ENCODE measurements at regions not wholly inside any gene's neighbourhood (a gene's known extent, or its start where the extent isn't known, plus 50 kb on each side); places are given as distances from the start of the nearest gene placed in this dataset.

DNA sequence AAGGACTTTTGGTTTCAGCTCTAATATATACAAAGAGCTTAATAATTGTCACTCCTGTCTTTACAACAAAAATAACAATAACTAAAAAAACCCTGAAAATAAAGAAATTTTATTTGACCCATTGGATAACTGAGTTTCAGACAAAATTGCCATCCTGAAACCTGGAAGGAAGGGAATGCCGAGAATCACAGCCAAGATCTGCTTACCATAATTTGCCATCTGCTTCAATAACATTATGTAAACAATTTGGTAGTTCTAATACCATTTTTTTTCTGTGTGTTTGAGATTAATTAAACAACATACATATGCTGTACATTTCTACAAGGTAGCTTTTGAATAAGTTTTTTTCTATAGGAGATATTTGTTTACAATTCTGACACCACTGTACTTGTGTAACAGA is 596.3 kb upstream of the MGAT4C start:
- CTCF ChIA-PET, result no interaction called here
- Mint-ChIP-seq H3K27me3 (no peaks in the 10 kb centered on the region), H3K9me3 (peaks cover 2% of the 10 kb centered on the region), H3K27ac (no peak overlapping the region), H3K36me3 (ENCODE audit: low read depth) (no peaks in the 10 kb centered on the region), H3K4me3 (no peak overlapping the region), H3K4me1 (no peaks in the 10 kb centered on the region)
- POLR2A ChIA-PET, result no interaction called here
- DNase-seq, result no peak

GRCh38 chr12:86838711-86839110 is 582.5 kb upstream of the MGAT4C start:
- no peak for DNase-seq
- Mint-ChIP-seq H3K4me1 (no peaks in the 10 kb centered on the region), H3K27ac (no peak overlapping the region), H3K9me3 (peaks cover 12% of the 10 kb centered on the region), H3K27me3 (no peaks in the 10 kb centered on the region), H3K4me3 (no peak overlapping the region), H3K36me3 (ENCODE audit: low read depth) (no peaks in the 10 kb centered on the region)
- CTCF ChIA-PET, result no interaction called here
- POLR2A ChIA-PET, result no interaction called here

DNA sequence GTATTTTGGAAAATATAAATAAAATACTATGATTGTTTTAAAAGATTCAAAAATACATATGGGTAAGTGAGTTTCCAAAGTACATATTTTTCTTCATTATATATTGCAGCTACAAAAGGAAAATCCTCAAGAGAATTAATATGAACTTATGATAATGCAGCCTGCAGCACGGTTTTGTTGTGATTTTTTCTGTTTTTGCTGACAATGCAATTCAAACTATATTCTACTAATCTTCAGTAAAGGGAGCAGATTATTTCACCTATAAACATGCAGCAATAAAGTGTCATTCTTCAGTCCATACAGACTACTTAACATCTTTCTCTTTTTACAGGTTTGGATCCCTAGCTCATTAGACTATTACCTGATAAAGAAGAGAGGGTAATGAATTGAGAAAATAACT is 582.1 kb upstream of the MGAT4C start:
- DNase-seq, result no peak
- no peak overlapping the region for H3K4me3 Mint-ChIP-seq
- H3K27me3 Mint-ChIP-seq, result no peaks in the 10 kb centered on the region
- CTCF ChIA-PET, result no interaction called here
- H3K4me1 Mint-ChIP-seq, result no peaks in the 10 kb centered on the region
- H3K36me3 Mint-ChIP-seq (ENCODE audit: low read depth), result no peaks in the 10 kb centered on the region
- POLR2A ChIA-PET, result no interaction called here
- H3K27ac Mint-ChIP-seq, result no peak overlapping the region
- peaks cover 14% of the 10 kb centered on the region for H3K9me3 Mint-ChIP-seq

DNA sequence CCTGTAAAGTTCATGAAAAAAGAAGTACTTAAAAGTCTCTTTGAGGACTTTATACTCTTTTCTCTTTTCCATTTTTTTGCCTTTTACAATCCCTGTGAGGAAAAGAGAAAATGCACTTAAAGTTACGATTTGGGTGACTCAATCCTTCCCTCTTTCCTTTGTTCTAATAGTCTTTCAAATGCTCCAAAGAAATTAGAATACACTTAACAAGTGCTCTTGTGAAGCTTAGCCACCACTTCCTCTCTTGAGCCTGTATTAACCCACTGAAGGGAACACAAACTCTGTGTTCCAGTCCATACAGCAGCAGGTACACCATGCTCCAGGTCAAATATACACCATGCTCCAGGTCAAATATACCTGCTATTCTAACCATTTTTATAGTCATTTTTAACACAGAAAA is 581.1 kb upstream of the MGAT4C start:
- H3K9me3 Mint-ChIP-seq, result peaks cover 10% of the 10 kb centered on the region
- H3K4me1 Mint-ChIP-seq, result no peaks in the 10 kb centered on the region
- ChIA-PET CTCF (no interaction called here), POLR2A (no interaction called here)
- H3K27me3 Mint-ChIP-seq, result no peaks in the 10 kb centered on the region
- H3K27ac Mint-ChIP-seq, result no peak overlapping the region
- H3K36me3 Mint-ChIP-seq (ENCODE audit: low read depth), result no peaks in the 10 kb centered on the region
- H3K4me3 Mint-ChIP-seq, result no peak overlapping the region
- no peak for DNase-seq

DNA sequence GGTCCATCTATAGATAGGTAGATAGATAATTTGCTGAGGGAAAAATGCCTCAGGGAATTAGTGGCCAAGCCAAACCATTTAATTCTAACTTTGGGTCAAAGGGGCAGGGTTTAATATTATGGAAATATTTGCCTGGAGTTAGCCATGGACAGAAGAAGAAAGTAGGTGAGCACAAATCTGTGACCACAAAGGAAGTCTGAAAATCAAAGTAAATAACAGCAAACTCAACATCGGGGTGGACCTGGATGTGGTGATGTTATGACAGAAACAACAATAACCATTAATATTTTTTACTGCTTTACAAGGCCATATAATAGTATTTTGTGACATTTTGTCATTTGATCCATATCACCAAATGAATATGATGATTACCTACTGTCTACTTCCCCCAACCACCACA is 578.0 kb upstream of the MGAT4C start:
- Mint-ChIP-seq H3K4me3 (no peak overlapping the region), H3K9me3 (peaks cover 13% of the 10 kb centered on the region), H3K36me3 (ENCODE audit: low read depth) (no peaks in the 10 kb centered on the region), H3K4me1 (no peaks in the 10 kb centered on the region), H3K27ac (no peak overlapping the region), H3K27me3 (no peaks in the 10 kb centered on the region)
- ChIA-PET CTCF (no interaction called here), POLR2A (no interaction called here)
- DNase-seq, result no peak

DNA sequence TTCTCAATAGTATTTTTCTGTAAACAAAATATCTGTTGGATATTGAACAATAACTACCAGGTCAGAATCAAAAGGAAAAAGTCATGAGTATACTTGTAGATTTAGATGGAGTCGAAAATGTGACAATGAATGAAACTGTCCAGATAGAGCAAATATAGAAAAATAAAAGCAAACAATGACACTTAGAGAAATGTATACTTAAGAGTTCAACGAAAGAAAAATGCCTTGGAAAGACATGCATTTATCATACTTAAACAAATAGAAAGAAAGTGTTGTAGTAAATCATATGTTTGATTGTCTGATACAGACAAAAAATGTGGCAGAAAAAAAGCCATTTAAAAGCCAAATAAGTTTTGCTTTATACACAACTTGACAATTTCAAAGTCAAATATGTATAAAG is 571.2 kb upstream of the MGAT4C start:
- ChIA-PET POLR2A (no interaction called here), CTCF (no interaction called here)
- H3K27me3 Mint-ChIP-seq, result no peaks in the 10 kb centered on the region
- H3K9me3 Mint-ChIP-seq, result peaks cover 17% of the 10 kb centered on the region
- H3K4me1 Mint-ChIP-seq, result no peaks in the 10 kb centered on the region
- no peaks in the 10 kb centered on the region for H3K36me3 Mint-ChIP-seq (ENCODE audit: low read depth)
- H3K27ac Mint-ChIP-seq, result no peak overlapping the region
- no peak for DNase-seq
- no peak overlapping the region for H3K4me3 Mint-ChIP-seq

- H3K9me3 Mint-ChIP-seq, result peaks cover 17% of the 10 kb centered on the region
- no peak for DNase-seq
- POLR2A ChIA-PET, result no interaction called here
- H3K4me3 Mint-ChIP-seq, result no peak overlapping the region
- no peaks in the 10 kb centered on the region for H3K4me1 Mint-ChIP-seq
- CTCF ChIA-PET, result no interaction called here
- H3K27ac Mint-ChIP-seq, result no peak overlapping the region
- H3K27me3 Mint-ChIP-seq, result no peaks in the 10 kb centered on the region
- H3K36me3 Mint-ChIP-seq (ENCODE audit: low read depth), result no peaks in the 10 kb centered on the region
Measured at GRCh38 chr12:86826051-86826450, 569.9 kb upstream of the MGAT4C start.

DNA sequence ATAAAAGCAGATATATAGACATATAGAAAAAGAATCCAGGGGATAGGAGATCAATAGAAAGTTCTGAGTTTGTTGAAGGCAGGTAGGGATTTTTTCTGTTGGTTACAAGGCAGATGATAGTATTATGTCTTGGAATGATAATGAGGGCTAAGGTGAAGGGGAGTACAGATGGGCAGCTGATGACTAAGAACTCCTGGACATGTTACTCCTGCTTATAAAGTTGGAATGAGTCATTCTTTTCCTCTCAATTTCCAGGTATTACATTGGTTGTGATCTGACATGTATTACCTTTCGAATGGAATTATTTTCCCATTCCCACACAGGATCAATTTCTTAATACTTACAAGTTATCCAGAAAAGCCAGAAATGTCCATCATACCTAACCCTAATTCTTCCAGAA is 545.2 kb upstream of the MGAT4C start:
- no peaks in the 10 kb centered on the region for H3K4me1 Mint-ChIP-seq
- CTCF ChIA-PET, result no interaction called here
- no peaks in the 10 kb centered on the region for H3K36me3 Mint-ChIP-seq (ENCODE audit: low read depth)
- no peak overlapping the region for H3K27ac Mint-ChIP-seq
- no peak overlapping the region for H3K4me3 Mint-ChIP-seq
- no peaks in the 10 kb centered on the region for H3K27me3 Mint-ChIP-seq
- no peak for DNase-seq
- peaks cover 5% of the 10 kb centered on the region for H3K9me3 Mint-ChIP-seq
- POLR2A ChIA-PET, result no interaction called here

GRCh38 chr12:86799616-86800015 is 543.4 kb upstream of the MGAT4C start:
- no peak overlapping the region for H3K27ac Mint-ChIP-seq
- no peak for DNase-seq
- H3K36me3 Mint-ChIP-seq (ENCODE audit: low read depth), result no peaks in the 10 kb centered on the region
- H3K4me1 Mint-ChIP-seq, result no peaks in the 10 kb centered on the region
- H3K9me3 Mint-ChIP-seq, result peaks cover 2% of the 10 kb centered on the region
- POLR2A ChIA-PET, result no interaction called here
- H3K27me3 Mint-ChIP-seq, result no peaks in the 10 kb centered on the region
- CTCF ChIA-PET, result no interaction called here
- H3K4me3 Mint-ChIP-seq, result no peak overlapping the region

DNA sequence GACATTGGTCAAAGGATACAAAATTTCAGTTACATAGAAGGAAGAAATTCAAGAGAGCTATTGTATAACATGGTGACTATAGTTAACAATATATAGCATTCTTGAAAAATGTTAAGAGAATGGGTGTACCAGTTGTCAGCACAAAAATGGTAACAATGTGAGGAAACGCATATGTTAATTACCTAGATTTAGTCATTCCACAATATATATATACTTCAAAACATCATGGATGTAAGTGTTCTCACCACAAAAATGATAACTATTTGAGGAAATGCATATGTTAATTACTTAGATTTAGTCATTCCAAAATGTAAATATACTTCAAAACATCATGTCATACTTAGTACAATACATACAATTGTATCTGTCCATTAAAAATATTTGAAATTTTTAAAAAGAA is 540.4 kb upstream of the MGAT4C start:
- DNase-seq, result no peak
- H3K27ac Mint-ChIP-seq, result no peak overlapping the region
- no peaks in the 10 kb centered on the region for H3K9me3 Mint-ChIP-seq
- no peaks in the 10 kb centered on the region for H3K27me3 Mint-ChIP-seq
- H3K4me1 Mint-ChIP-seq, result no peaks in the 10 kb centered on the region
- ChIA-PET CTCF (no interaction called here), POLR2A (no interaction called here)
- H3K36me3 Mint-ChIP-seq (ENCODE audit: low read depth), result no peaks in the 10 kb centered on the region
- H3K4me3 Mint-ChIP-seq, result no peak overlapping the region

GRCh38 chr12:86788661-86789060 is 532.5 kb upstream of the MGAT4C start:
- Mint-ChIP-seq H3K4me1 (no peaks in the 10 kb centered on the region), H3K4me3 (no peak overlapping the region), H3K9me3 (no peaks in the 10 kb centered on the region), H3K27me3 (no peaks in the 10 kb centered on the region), H3K36me3 (ENCODE audit: low read depth) (no peaks in the 10 kb centered on the region), H3K27ac (no peak overlapping the region)
- ChIA-PET CTCF (no interaction called here), POLR2A (no interaction called here)
- no peak for DNase-seq

DNA sequence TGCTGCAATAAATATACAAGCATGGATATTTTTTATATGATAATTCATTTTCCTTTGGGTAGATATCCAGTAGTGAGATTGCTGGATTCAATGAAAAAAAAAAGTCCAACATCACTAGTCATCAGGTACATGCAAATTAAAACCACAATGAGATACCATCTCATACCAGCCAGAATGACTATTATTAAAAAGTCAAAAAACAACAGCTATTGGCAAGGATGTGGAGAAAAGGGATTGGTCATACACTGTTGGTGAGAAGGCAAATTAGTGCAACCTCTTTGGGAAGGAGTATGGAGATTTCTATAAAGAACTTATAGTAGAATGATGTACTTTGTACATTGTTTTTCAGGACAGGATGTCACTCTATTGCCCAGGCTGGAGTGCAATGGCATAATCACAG is 531.2 kb upstream of the MGAT4C start:
- H3K27ac Mint-ChIP-seq, result no peak overlapping the region

DNA sequence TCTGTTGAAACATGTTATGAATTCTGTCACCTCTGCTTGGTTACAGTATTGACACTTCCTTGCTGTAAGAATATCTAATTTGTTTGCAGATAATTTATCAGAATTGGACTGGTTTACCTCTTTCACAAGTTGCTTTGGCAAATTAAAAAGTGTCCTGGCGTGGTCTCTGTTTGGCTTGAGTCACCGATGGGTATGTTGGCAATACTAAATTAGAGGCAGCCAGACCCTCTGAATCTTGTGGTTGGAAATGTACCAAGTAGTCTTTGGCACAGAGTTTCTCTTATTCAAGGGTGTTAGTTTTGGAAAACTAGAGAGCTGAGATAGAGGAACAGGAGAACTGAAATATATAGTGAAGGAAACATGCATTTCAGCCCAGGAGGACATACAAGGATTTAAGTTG is 521.1 kb upstream of the MGAT4C start:
- Mint-ChIP-seq H3K36me3 (ENCODE audit: low read depth) (no peaks in the 10 kb centered on the region), H3K27ac (no peak overlapping the region), H3K9me3 (peaks cover 8% of the 10 kb centered on the region), H3K27me3 (no peaks in the 10 kb centered on the region), H3K4me1 (no peaks in the 10 kb centered on the region), H3K4me3 (no peak overlapping the region)
- POLR2A ChIA-PET, result no interaction called here
- CTCF ChIA-PET, result no interaction called here
- DNase-seq, result no peak

More for the DNA sequence above, 531.2 kb upstream of the MGAT4C start:
- Mint-ChIP-seq H3K9me3 (no peaks in the 10 kb centered on the region), H3K27me3 (no peaks in the 10 kb centered on the region), H3K4me3 (no peak overlapping the region), H3K36me3 (ENCODE audit: low read depth) (no peaks in the 10 kb centered on the region), H3K4me1 (no peaks in the 10 kb centered on the region)
- POLR2A ChIA-PET, result no interaction called here
- DNase-seq, result no peak
- CTCF ChIA-PET, result no interaction called here

GRCh38 chr12:86774841-86775388 is 518.7 kb upstream of the MGAT4C start:
- Mint-ChIP-seq H3K9me3 (peaks cover 3% of the 10 kb centered on the region), H3K27ac (no peak overlapping the region), H3K4me1 (no peaks in the 10 kb centered on the region), H3K4me3 (no peak overlapping the region), H3K27me3 (no peaks in the 10 kb centered on the region), H3K36me3 (ENCODE audit: low read depth) (no peaks in the 10 kb centered on the region)
- ChIA-PET CTCF (no interaction called here), POLR2A (no interaction called here)
- no peak for DNase-seq

GRCh38 chr12:86772696-86773095 is 516.5 kb upstream of the MGAT4C start:
- no peak for DNase-seq
- peaks cover 3% of the 10 kb centered on the region for H3K9me3 Mint-ChIP-seq
- ChIA-PET CTCF (no interaction called here), POLR2A (no interaction called here)
- H3K4me3 Mint-ChIP-seq, result no peak overlapping the region
- no peak overlapping the region for H3K27ac Mint-ChIP-seq
- no peaks in the 10 kb centered on the region for H3K4me1 Mint-ChIP-seq
- H3K27me3 Mint-ChIP-seq, result no peaks in the 10 kb centered on the region
- H3K36me3 Mint-ChIP-seq (ENCODE audit: low read depth), result no peaks in the 10 kb centered on the region

All from activated CD4-positive, alpha-beta memory T cell treated with anti-CD3 and anti-CD28 coated beads, Interleukin-2, amount 10 ng/mL, durations not matched to agents 7 days and 5 days (primary cell).